Stimulated activated CD4-positive, alpha-beta T cell treated with anti-CD3 and anti-CD28 coated beads, TNF-alpha, amount 100 ng/mL, for 1 hour (primary cell): ENCODE measurements at regions not wholly inside any gene's neighbourhood (a gene's known extent, or its start where the extent isn't known, plus 50 kb on each side); places are given as distances from the start of the nearest gene placed in this dataset.
"Not testable (repeated sequence)": the region's sequence is repeated elsewhere in the genome, so short reads cannot be mapped to it uniquely, and the experiment has no call there.

Experiments used
- DNase-seq, 3 donors: peaks; one replicate each; pipeline ENCODE4 v3.0.0-alpha.2; 2020; ENCODE audit warnings: low read depth in 3 of 3, low spot score in 1 of 3

- DNase-seq, result no peak
Measured at GRCh38 chr3:20666091-20666490, 480.1 kb upstream of the SGO1 start.

- DNase-seq, result no peak
Measured at GRCh38 chr3:20658491-20658890, 472.5 kb upstream of the SGO1 start.

GRCh38 chr3:20657560-20657959 is 471.6 kb upstream of the SGO1 start:
- no peak for DNase-seq

- DNase-seq, result no peak
Measured at GRCh38 chr3:20652231-20652986, 466.4 kb upstream of the SGO1 start.

GRCh38 chr3:20648921-20649381 is 462.9 kb upstream of the SGO1 start:
- DNase-seq, result no peak

- DNase-seq, result no peak
Measured at GRCh38 chr3:20648294-20648693, 462.3 kb upstream of the SGO1 start.

- no peak for DNase-seq
Measured at GRCh38 chr3:20646425-20646824, 460.4 kb upstream of the SGO1 start.

- DNase-seq, result no peak
Measured at GRCh38 chr3:20645340-20645739, 459.3 kb upstream of the SGO1 start.

GRCh38 chr3:20637729-20638128 is 451.7 kb upstream of the SGO1 start:
- no peak for DNase-seq

- no peak for DNase-seq
Measured at GRCh38 chr3:20622304-20622703, 436.3 kb upstream of the SGO1 start.

- not testable (repeated sequence) for DNase-seq
Measured at GRCh38 chr3:20618621-20619020, 432.6 kb upstream of the SGO1 start.

- not testable (repeated sequence) for DNase-seq
Measured at GRCh38 chr3:20618181-20618580, 432.2 kb upstream of the SGO1 start.

GRCh38 chr3:20615982-20616381 is 430.0 kb upstream of the SGO1 start:
- DNase-seq, result not testable (repeated sequence)

GRCh38 chr3:20608054-20608738 is 422.2 kb upstream of the SGO1 start:
- no peak for DNase-seq

GRCh38 chr3:20604659-20605058 is 418.7 kb upstream of the SGO1 start:
- DNase-seq, result no peak

GRCh38 chr3:20589275-20589674 is 403.3 kb upstream of the SGO1 start:
- no peak for DNase-seq

GRCh38 chr3:20588781-20589180 is 402.8 kb upstream of the SGO1 start:
- DNase-seq, result no peak

GRCh38 chr3:20583648-20584047 is 397.6 kb upstream of the SGO1 start:
- DNase-seq, result no peak

- no peak for DNase-seq
Measured at GRCh38 chr3:20576228-20576627, 390.2 kb upstream of the SGO1 start.

GRCh38 chr3:20575146-20575545 is 389.1 kb upstream of the SGO1 start:
- no peak for DNase-seq

GRCh38 chr3:20574746-20575145 is 388.7 kb upstream of the SGO1 start:
- DNase-seq, result no peak

- DNase-seq, result no peak
Measured at GRCh38 chr3:20573175-20573574, 387.2 kb upstream of the SGO1 start.

- DNase-seq, result no peak
Measured at GRCh38 chr3:20572473-20572872, 386.5 kb upstream of the SGO1 start.
